Ureter (tissue), 1 donor: ENCODE measurements at regions not wholly inside any gene's neighbourhood (a gene's known extent, or its start where the extent isn't known, plus 50 kb on each side); places are given as distances from the start of the nearest gene placed in this dataset.

Source experiments
- DNase-seq: peaks from one replicate; pipeline ENCODE4 v3.0.0-alpha.2; 2020; ENCODE audit warnings: low spot score
- donor health status: DM: yes; HTN: yes; CAD: no.

GRCh38 chr12:75840994-75841355, 190.6 kb downstream of the PHLDA1 start:
- DNase-seq: no peak

GRCh38 chr12:75838309-75838708, 193.3 kb downstream of the PHLDA1 start:
- DNase-seq: no peak

GRCh38 chr12:75837700-75838099, 193.9 kb downstream of the PHLDA1 start:
- DNase-seq: no peak

GRCh38 chr12:75836533-75836932, 195.0 kb downstream of the PHLDA1 start:
- DNase-seq: no peak

- DNase-seq: no peak
Measured at GRCh38 chr12:75834591-75834990, 197.0 kb downstream of the PHLDA1 start.

DNA sequence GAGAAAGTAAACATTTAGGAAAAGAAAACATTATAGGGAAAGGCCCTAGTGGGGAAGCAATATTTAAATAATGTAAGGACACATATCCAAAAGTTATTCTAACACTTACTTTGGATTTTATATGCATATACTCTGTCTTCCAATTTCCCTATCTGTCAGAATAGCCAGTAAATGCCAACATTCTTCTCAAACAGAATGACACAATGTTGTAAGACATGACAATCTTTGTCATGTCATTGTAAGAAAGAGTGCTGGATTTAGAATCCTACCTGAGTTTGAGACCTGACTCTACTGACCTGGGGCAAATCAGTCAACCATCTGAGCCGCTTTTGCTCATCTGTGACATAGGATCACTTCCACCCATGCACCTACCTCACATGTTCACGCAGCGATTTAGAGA, 198.3 kb downstream of the PHLDA1 start:
- no peak for DNase-seq

DNA sequence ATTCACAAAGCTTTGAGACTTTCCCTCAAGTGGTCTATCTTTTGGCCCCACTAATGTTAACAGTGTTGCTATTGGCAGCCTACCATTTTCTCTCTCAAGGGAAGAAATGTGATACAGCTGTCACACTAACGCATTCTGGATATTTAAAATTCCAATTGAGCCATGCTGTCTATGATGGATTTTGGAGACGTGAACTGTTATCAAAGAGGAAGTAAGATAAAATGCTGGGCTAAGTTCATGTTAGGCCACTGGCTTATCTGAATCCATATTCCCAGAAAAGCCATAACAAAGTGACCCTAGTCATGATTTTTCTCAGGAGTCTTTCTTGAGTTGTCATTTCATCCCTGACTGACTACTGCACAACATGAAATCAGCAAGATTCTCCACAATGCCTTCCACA, 200.2 kb downstream of the PHLDA1 start:
- DNase-seq: no peak

DNA sequence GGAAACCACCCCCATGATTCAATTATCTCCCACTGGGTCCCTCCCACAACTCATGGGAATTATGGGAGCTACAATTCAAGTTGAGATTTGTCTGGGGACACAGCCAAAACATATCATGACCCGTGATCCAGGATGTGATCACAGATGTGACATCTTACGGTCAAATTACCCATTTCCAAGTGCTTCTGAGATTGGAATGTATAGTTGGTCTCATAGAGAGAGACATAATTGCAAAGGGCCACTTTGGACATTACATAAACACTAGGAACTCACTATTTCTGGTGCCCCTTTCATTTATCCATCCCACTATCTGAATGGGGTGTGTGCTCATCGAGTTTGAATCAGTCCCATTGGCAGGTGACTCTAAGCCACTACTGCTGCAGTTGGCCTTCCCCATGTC, 204.5 kb downstream of the PHLDA1 start:
- no peak for DNase-seq

DNA sequence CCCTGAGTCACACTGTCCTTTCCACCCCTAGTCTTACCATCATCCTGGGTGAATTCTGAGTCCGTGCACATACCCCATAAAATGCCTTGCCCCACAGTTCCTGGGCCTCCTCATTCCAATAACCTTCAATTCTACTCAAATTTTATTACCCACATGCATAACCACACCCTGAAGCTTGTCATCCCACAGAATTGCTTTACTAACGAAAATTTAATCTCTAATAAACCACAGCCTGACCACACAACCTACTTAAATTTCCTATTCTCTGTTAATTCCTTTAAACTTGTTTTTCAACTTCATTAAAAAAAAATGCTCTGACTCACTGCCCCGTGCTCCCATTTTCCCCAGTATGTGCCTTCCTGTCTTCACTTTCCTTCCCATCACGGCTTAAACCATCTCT, 205.9 kb downstream of the PHLDA1 start:
- no peak for DNase-seq

GRCh38 chr12:75823475-75823874, 208.1 kb downstream of the PHLDA1 start:
- DNase-seq: no peak

- DNase-seq: no peak
Measured at GRCh38 chr12:75822416-75822815, 209.2 kb downstream of the PHLDA1 start.

DNA sequence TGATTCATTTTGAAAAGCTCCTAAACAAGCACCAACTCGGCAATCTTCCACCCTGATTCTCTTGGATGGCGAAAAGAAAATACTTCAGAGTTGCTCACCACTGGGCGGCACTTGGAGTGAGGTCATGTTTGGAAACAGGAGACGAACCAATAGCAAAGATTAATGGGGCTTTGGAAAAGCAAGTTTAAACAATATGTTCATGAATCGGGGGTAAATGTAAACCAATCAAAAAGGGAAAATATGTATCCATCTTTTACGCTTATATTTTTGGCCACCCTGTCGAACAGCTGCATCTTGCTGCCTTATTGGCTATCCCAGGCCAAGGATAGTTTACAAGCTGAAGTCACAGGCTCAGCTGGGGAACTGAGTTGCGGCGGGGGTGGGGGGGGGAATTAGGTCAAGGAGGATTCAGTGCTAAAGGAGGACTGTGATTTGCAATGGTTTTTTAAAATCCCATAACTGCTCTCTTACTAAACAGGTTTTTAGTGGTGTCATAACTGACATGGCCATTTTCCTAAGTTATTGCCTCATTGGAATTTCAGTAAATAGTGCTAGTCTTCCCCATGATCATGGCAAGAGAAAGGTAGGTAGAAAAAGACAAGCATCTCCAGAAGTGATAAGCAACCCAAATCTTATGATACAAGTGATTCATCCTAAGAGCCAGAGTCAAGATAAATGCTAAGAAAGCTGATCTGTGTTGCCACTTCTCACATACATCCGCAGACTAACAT, 210.6 kb downstream of the PHLDA1 start:
- DNase-seq: peak; percentile 64

DNA sequence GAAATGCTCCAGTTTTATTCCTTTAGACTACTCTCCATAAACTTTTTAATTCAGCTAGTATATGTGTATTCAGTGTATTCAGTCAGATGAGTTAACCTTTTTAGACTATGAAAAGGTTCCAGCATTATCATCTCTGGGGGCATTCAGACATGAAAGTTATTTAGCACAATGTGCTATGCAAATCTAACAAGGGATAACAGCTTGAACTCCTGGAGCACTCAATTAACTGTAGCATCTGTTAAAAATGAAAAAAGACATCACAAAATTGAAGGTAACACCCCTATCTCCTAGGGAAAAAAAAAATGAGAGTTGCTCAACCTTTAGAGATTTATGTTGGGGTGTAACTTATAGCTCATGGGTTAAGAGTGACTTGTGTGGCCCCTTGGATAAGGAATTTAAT, 211.5 kb downstream of the PHLDA1 start:
- no peak for DNase-seq

GRCh38 chr12:75819512-75819911, 212.1 kb downstream of the PHLDA1 start:
- no peak for DNase-seq

GRCh38 chr12:75818863-75819262, 212.7 kb downstream of the PHLDA1 start:
- DNase-seq: no peak

DNA sequence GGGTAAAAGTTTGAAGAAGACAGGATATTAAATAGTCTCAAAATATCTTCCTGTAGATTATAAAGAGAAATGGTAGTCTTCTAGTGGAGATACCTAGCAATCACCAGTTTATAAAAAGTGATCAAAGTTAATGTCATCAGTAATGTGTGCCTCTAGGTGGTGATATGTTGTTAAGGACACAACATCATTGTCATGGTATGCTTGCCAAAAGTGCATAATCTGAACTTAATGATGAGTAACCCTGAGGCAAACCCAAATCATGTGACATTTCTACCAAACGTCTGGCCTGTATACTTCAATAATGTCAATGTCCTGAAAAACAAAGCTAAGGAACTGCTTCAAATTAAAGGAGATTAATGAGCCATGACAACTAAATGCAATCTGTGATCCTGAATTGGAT, 214.7 kb downstream of the PHLDA1 start:
- DNase-seq: no peak

- no peak for DNase-seq
Measured at GRCh38 chr12:75815756-75816155, 215.8 kb downstream of the PHLDA1 start.

DNA sequence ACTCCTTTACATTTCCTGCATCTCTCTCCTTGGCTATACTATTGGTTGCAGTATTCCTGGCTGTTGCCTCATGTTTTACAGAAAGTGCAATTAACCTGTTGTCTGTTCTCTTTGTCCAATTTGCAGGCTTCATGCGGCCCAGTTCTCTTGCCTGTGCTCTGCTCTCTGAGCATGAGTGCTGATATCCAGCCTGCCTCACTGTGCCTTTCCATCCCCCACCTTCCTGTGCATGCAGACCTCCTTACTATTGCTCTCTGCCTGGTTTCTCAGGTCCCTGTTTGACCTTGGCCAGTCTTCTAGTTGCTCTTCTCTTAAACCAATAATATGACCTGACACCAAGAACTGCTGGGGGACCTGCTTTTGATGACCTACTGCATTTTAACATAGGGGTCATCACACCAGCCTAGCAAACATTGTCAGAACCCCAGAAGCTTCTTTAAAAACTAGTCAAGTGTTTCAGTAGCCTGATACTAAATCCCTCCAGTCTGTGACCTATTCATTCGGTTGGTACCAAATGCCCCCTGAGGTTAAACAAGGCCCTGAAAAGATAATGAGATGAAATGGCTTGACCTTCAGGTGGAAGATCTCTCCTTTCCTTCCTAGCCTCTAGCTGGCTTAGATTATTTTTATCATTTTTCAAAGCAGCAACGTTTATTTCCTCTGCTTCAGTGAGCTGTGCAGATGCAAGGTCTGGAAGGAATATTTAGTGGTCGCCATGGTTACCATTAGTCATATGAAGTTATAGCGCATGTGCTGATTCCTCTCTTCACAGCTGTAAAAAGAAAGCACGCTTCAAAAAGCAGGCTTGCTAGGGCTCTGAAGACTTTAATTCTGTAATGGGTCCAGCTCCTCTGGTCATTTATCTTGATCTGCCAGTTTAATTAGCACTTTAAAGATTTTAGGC, 216.5 kb downstream of the PHLDA1 start:
- DNase-seq: peak; percentile 47

DNA sequence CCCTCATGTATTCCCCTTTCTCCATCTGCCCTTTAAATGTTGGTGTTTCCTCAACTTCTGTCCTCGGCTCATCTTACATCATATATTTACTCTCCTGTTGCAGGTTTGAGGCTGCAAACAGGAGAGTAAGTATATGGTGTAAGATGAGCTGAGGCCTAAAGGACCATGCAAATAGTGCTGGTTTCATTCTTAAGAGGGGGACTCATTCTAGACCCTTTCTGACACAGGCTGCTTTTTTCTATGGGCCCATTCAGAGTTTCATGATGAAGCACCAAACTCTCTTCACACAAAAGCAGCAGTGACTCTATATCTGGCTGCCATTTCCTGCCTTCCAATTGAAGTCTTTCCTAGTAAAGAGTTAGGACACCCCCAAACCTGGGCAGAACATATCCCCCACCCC, 218.5 kb downstream of the PHLDA1 start:
- no peak for DNase-seq

DNA sequence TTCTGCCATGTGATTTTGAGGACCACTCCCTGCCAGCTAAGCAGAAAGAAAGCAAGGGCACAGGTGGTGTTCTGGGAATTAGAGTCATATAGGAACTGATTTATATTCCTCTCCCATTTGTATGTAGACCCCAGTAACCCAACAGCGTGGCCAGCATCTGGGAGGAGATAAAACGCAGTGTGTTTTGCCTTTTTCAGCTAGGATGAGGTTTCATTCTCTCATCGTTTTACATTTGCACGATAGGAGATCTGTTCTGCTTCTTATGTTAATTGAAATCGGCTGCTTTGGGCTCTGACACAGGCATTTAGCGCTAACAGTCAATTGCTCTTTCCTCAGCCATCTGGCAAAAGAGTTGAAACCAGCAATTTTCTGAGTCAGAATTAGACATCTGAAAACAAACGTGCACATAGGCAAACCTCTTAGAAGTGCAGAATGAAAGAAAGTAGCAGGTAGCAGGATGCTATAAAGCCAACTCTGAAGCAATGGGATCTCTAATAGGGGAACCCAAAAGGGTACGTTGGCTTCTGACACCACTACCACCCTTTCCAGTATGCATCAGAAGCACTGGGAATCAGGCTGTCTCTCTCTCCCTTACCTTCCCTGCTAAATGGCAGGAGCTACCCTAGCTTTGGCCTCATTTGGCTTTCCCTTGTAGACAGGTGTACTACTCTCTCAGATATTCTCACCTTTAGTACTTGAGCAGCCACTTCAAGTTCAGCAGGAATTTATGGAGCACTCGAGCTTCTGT, 219.1 kb downstream of the PHLDA1 start:
- DNase-seq: no peak

DNA sequence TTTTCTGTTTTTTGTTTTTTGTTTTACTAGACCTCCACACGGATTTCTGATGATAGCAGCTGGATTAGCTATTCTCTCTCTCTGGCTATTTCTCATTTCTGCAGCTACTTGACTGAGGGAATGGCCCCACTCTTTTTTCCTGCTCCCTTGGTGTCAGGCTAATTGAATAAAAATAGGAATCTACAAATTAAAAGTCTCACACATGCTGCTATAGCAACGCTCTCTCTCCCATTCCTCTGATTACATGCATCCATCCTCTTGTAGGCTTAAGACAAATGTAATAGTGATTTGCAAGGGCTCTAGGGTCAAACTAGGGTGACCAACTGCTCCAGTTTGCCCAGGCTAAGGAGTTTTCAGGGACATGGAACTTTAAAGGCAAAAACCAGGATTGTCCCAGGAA, 221.8 kb downstream of the PHLDA1 start:
- DNase-seq: no peak

DNA sequence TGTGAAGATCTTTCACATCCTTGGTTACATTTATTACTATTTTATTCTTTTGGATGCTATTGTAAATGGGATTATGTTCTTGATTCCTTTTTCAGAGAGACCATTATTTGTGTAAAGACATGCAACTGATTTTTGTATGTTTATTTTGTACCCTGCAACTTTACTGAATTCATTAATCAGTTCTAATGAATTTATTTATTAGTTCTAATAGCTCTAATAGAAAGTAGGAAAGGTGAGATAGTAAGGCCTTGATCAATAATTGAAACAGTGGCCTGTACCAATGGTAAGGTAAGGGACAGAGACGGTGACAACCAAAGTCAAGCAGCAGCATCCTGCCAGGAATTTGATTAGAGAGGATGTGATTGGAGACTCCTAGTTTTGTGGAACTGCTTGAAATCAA, 224.1 kb downstream of the PHLDA1 start:
- no peak for DNase-seq

GRCh38 chr12:75805905-75806304, 225.7 kb downstream of the PHLDA1 start:
- no peak for DNase-seq
